ENCODE measurements at regions not wholly inside any gene's neighbourhood (a gene's known extent, or its start where the extent isn't known, plus 50 kb on each side); places are given as distances from the start of the nearest gene placed in this dataset.

- DNase-seq (ENCODE audit: low read depth in 2 of 2) = no peak
Measured at GRCh38 chr2:6353669-6354068, 512.0 kb downstream of the CMPK2 start.

DNA sequence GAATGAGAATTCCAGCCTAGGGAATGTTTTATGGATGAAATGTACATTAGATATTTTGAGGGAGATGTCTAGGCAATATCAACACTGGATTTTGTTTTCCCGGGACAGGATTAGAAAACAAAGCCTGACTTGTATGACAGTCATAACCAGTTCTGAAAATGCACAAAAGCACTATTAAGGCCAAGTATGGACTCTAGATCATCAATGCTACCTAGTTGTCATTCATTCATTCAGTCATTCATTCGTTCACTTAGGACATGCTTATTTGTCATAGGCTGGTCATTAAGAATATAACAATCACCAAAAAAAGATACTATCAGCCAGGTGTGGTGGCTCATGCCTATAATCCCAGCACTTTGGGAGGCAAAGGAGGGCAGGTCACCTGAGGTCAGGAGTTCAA, 511.2 kb downstream of the CMPK2 start:
- TF ChIP-seq CTCF (IDR thresholded peaks at IDR 0.05; ENCODE audit: low read depth, low read length) = no peak
- H3K4me3 ChIP-seq (replicated peaks in 1 of 2; ENCODE audit: low read depth in 2 of 2, low read length in 2 of 2) = no peak overlapping the region
- DNase-seq (ENCODE audit: low read depth in 2 of 2) = no peak

More at GRCh38 chr2:6353669-6354068, 512.0 kb downstream of the CMPK2 start:
- H3K4me3 ChIP-seq (replicated peaks in 1 of 2; ENCODE audit: low read depth in 2 of 2, low read length in 2 of 2) = no peak overlapping the region
- TF ChIP-seq CTCF (IDR thresholded peaks at IDR 0.05; ENCODE audit: low read depth, low read length) = no peak

GRCh38 chr2:6355886-6356761, 509.6 kb downstream of the CMPK2 start:
- TF ChIP-seq CTCF (IDR thresholded peaks at IDR 0.05; ENCODE audit: low read depth, low read length) = no peak

DNA sequence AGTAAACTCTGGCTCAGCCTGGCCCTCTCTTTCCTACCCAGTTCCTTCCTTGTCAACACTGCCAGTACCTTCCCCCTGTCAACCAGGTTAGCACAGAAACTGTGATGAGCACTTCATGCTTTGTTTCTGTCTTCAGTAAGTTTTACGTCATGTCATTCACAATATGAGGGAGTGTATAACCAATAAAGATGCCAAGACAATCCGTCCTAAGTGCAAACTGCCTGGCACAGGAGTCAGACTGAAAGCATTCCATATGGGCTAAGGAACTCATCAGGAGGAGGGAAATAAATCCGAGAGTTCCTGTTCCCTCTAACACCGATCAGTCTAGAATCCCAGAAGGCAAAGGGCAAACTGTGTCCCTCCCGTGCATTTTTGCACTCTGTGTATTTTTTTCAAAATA, 507.2 kb downstream of the CMPK2 start:
- H3K4me3 ChIP-seq (replicated peaks in 1 of 2; ENCODE audit: low read depth in 2 of 2, low read length in 2 of 2) = no peak overlapping the region
- TF ChIP-seq CTCF (IDR thresholded peaks at IDR 0.05; ENCODE audit: low read depth, low read length) = no peak
- no peak for DNase-seq (ENCODE audit: low read depth in 2 of 2)

More at GRCh38 chr2:6355886-6356761, 509.6 kb downstream of the CMPK2 start:
- DNase-seq (ENCODE audit: low read depth in 2 of 2) = no peak
- no peak overlapping the region for H3K4me3 ChIP-seq (replicated peaks in 1 of 2; ENCODE audit: low read depth in 2 of 2, low read length in 2 of 2)

DNA sequence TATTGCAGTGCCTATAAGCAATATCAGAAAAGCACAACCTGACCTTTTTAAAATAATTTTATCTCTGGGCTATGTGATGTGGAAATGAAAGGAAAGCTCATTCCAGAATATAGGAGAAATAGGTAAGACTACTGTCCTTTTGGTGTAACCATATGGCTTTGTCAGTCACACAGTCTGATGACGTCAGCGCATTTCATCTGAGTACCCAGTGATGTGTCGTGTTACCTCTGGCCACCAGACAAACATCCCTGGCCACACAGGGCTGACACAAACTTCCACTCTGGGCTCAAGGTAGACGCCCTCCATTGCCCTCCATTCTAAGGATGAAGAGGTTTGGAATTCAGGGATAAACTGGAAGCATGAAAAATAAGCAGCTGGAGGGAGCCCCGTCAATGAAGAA, 506.7 kb downstream of the CMPK2 start:
- TF ChIP-seq CTCF (IDR thresholded peaks at IDR 0.05; ENCODE audit: low read depth, low read length) = no peak
- no peak overlapping the region for H3K4me3 ChIP-seq (replicated peaks in 1 of 2; ENCODE audit: low read depth in 2 of 2, low read length in 2 of 2)
- DNase-seq (ENCODE audit: low read depth in 2 of 2) = no peak

DNA sequence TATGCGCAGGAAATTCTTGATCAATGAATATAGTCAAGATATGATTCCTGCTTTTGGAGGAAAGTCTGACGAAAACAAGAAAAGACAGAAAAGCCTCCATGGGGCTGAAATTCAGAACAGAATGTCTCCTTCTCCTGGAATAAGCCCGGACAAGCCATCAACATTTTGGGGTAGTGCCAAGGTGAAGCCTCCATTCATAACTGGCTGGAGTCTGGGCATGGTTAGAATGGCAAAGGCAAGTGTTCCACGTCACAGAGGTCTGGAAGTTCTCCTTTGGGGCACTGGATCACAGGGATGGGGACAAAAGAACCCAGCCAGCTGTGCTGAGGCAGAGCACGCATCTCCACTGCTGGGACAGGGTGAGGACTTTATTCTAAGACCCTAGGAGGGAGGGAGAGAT, 505.7 kb downstream of the CMPK2 start:
- TF ChIP-seq CTCF (IDR thresholded peaks at IDR 0.05; ENCODE audit: low read depth, low read length) = no peak
- no peak for DNase-seq (ENCODE audit: low read depth in 2 of 2)
- no peak overlapping the region for H3K4me3 ChIP-seq (replicated peaks in 1 of 2; ENCODE audit: low read depth in 2 of 2, low read length in 2 of 2)

Measured in cardiac fibroblast (primary cell).